ENCODE measurements at regions not wholly inside any gene's neighbourhood (a gene's known extent, or its start where the extent isn't known, plus 50 kb on each side); places are given as distances from the start of the nearest gene placed in this dataset.

GRCh38 chr17:5980941-5981340, 89.2 kb upstream of the WSCD1 start:
- TF ChIP-seq, protein P1, sequence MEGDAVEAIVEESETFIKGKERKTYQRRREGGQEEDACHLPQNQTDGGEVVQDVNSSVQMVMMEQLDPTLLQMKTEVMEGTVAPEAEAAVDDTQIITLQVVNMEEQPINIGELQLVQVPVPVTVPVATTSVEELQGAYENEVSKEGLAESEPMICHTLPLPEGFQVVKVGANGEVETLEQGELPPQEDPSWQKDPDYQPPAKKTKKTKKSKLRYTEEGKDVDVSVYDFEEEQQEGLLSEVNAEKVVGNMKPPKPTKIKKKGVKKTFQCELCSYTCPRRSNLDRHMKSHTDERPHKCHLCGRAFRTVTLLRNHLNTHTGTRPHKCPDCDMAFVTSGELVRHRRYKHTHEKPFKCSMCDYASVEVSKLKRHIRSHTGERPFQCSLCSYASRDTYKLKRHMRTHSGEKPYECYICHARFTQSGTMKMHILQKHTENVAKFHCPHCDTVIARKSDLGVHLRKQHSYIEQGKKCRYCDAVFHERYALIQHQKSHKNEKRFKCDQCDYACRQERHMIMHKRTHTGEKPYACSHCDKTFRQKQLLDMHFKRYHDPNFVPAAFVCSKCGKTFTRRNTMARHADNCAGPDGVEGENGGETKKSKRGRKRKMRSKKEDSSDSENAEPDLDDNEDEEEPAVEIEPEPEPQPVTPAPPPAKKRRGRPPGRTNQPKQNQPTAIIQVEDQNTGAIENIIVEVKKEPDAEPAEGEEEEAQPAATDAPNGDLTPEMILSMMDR (IDR thresholded peaks at IDR 0.05; ENCODE audit: insufficient read depth, low read length) = no peak
- no peak for TF ChIP-seq POLR2AphosphoS5 (IDR thresholded peaks at IDR 0.05; ENCODE audit: low read depth)

Data from HL-60 (cell line).